B cell (primary cell): ENCODE measurements at regions not wholly inside any gene's neighbourhood (a gene's known extent, or its start where the extent isn't known, plus 50 kb on each side); places are given as distances from the start of the nearest gene placed in this dataset.

Source experiments
- ATAC-seq: fragments of 200-7000 bp; cut with Tn5 transposase; one replicate; pipeline ENCODE4 v1.10.0; 2021; ENCODE audit warnings: low read depth, mild to moderate bottlenecking, moderate number of reproducible peaks, moderate library complexity
- CTCF ChIA-PET: fragments of 350-600 bp; sonication (Branson Sonifier 250); formaldehyde crosslinking; loops from one replicate; lab custom pipeline; 2021; ENCODE audit warnings: antibody characterized with exemption, inconsistent platforms; lab: Charles Lee
- POLR2A ChIA-PET: fragments of 350-600 bp; sonication (Branson Sonifier 250); formaldehyde crosslinking; loops from one replicate; lab custom pipeline; 2021; ENCODE audit warnings: antibody characterized with exemption; lab: Charles Lee
- DNase-seq: peaks from one replicate; pipeline ENCODE4 v3.0.0; 2013
- H2AFZ ChIP-seq: 2 replicates; pipeline ENCODE4 v1.6.1; 2012; ENCODE audit warnings: mild to moderate bottlenecking, low read depth, low read length; ENCODE audit not compliant: insufficient read depth, poor library complexity, severe bottlenecking
- H3K27ac ChIP-seq, 2 donors: 1 replicate in 1 of 2; 2 replicates in 1 of 2; pipeline ENCODE4 v1.5.1; 2012 to 2013; ENCODE audit warnings: low read length in 2 of 2, mild to moderate bottlenecking in 2 of 2, moderate library complexity in 1 of 2
- H3K27me3 ChIP-seq, 4 experiments: fragments of 200-600 bp in 1 of 4; sonication (generic) in 1 of 4; replicated peaks in 1 of 4; 1 replicate in 2 of 4; 2 replicates in 2 of 4; pipeline versions ENCODE4 v1.6.1 to v1.7.0; 2013 to 2016; ENCODE audit warnings: low read length in 3 of 4, mild to moderate bottlenecking in 2 of 4, mixed read lengths in 1 of 4, moderate library complexity in 1 of 4; ENCODE audit not compliant: insufficient read depth in 4 of 4, control insufficient read depth in 3 of 4; ENCODE audit errors: control extremely low read depth in 1 of 4
- H3K36me3 ChIP-seq, 2 experiments: replicated peaks in 1 of 2; 1 replicate in 1 of 2; 2 replicates in 1 of 2; pipeline versions ENCODE4 v1.6.1 to v1.7.1; 2013; ENCODE audit warnings: low read length in 1 of 2; ENCODE audit not compliant: insufficient read depth in 2 of 2, control insufficient read depth in 1 of 2; ENCODE audit errors: control extremely low read depth in 1 of 2, extremely low read depth in 1 of 2
- H3K4me1 ChIP-seq, 2 donors: fragments of 200-600 bp in 1 of 2; sonication (generic) in 1 of 2; 1 replicate in 1 of 2; 2 replicates in 1 of 2; pipeline versions ENCODE4 v1.5.1 to v1.6.1; 2013 to 2017; ENCODE audit warnings: low read length in 2 of 2; ENCODE audit not compliant: control insufficient read depth in 2 of 2, insufficient read depth in 2 of 2
- H3K4me2 ChIP-seq: replicated peaks from 2 replicates; pipeline ENCODE3; 2012; ENCODE audit warnings: mild to moderate bottlenecking, low read depth, low read length; ENCODE audit not compliant: poor library complexity, severe bottlenecking
- H3K4me3 ChIP-seq, 5 experiments: fragments of 200-600 bp in 1 of 5; sonication (generic) in 1 of 5; 1 replicate in 3 of 5; 2 replicates in 2 of 5; pipeline versions ENCODE4 v1.5.1 to v1.7.0; 2011 to 2016; ENCODE audit warnings: low read length in 4 of 5, mild to moderate bottlenecking in 4 of 5, low read depth in 2 of 5, control low read depth in 1 of 5, moderate library complexity in 1 of 5; ENCODE audit not compliant: insufficient read depth in 1 of 5; ENCODE audit errors: control extremely low read depth in 1 of 5, extremely low read depth in 1 of 5
- H3K79me2 ChIP-seq: fragments of 200-600 bp; sonication (generic); one replicate; pipeline ENCODE4 v1.6.0; 2016; ENCODE audit warnings: low read length; ENCODE audit not compliant: control insufficient read depth, insufficient read depth
- H3K9ac ChIP-seq: fragments of 200-600 bp; sonication (generic); 2 replicates; pipeline ENCODE4 v1.6.1; 2017; ENCODE audit warnings: mild to moderate bottlenecking, low read length, moderate library complexity
- H3K9me3 ChIP-seq, 3 donors: one replicate each; pipeline versions ENCODE4 v1.6.1 to v1.7.1; 2013; ENCODE audit warnings: low read length in 2 of 3; ENCODE audit not compliant: control insufficient read depth in 2 of 3, insufficient read depth in 1 of 3; ENCODE audit errors: control extremely low read depth in 1 of 3
- H4K20me1 ChIP-seq: 2 replicates; pipeline ENCODE4 v1.6.0; 2012; ENCODE audit warnings: mild to moderate bottlenecking, low read length; ENCODE audit not compliant: insufficient read depth, control insufficient read depth, poor library complexity, severe bottlenecking
- H3K27ac Mint-ChIP-seq: one replicate; pipeline ENCODE4 v1.8.0; 2021; ENCODE audit warnings: mixed read lengths
- H3K27me3 Mint-ChIP-seq: one replicate; pipeline ENCODE4 v1.8.0; 2021; ENCODE audit warnings: mixed read lengths
- H3K4me1 Mint-ChIP-seq: one replicate; pipeline ENCODE4 v1.8.0; 2021; ENCODE audit warnings: mixed read lengths
- H3K4me3 Mint-ChIP-seq: one replicate; pipeline ENCODE4 v1.8.0; 2021; ENCODE audit warnings: mixed read lengths
- H3K9me3 Mint-ChIP-seq: one replicate; pipeline ENCODE4 v1.8.0; 2022; ENCODE audit warnings: mixed read lengths; ENCODE audit not compliant: insufficient read depth
- CTCF ChIP-seq: fragments of 200-600 bp; IDR thresholded peaks from one replicate; pipeline ENCODE4 v1.8.0; 2022; ENCODE audit warnings: antibody characterized with exemption, mild to moderate bottlenecking
- EZH2 ChIP-seq: IDR thresholded peaks from 2 replicates; pipeline ENCODE4 v1.6.1; 2012; ENCODE audit warnings: borderline replicate concordance, low read depth, mild to moderate bottlenecking, moderate library complexity, low read length; ENCODE audit not compliant: insufficient read depth, poor library complexity, severe bottlenecking
- WGBS: methylation state at CpG from one replicate; pipeline ENCODE4 v1.1.5; 2013; ENCODE audit warnings: missing lambda C conversion rate; ENCODE audit not compliant: insufficient coverage; 5-methylcytosine and 5-hydroxymethylcytosine counted together
- intact Hi-C: fragments of 100-400 bp; cut with micrococcal nuclease; formaldehyde crosslinking; loops from one replicate; pipeline ENCODE4 v1.10.0; 2022

- ChIA-PET POLR2A (no interaction called here), CTCF (no interaction called here)
- H4K20me1 ChIP-seq: no peaks in the 10 kb centered on the region
- no peaks in the 10 kb centered on the region for H3K36me3 ChIP-seq
- H3K4me1 ChIP-seq: no peaks in the 10 kb centered on the region
- WGBS: 100% methylated on average over 1 of the region's 3 CpGs
- no peak overlapping the region for H3K27ac ChIP-seq
- H3K4me3 ChIP-seq: no peak overlapping the region
- intact Hi-C loops: no loop called here
- no peak overlapping the region for H3K4me2 ChIP-seq
- TF ChIP-seq CTCF: no peak
- TF ChIP-seq EZH2: no peak
- Mint-ChIP-seq H3K27me3 (no peaks in the 10 kb centered on the region), H3K9me3 (peaks cover 3% of the 10 kb centered on the region), H3K4me3 (no peak overlapping the region), H3K4me1 (no peaks in the 10 kb centered on the region), H3K27ac (no peak overlapping the region)
- H2AFZ ChIP-seq: no peak overlapping the region
- DNase-seq (no peak), ATAC-seq (no peak)
- no peaks in the 10 kb centered on the region for H3K27me3 ChIP-seq
- no peaks in the 10 kb centered on the region for H3K79me2 ChIP-seq
- H3K9ac ChIP-seq: no peak overlapping the region
- peaks cover 0 to 2% (median 0%) of the 10 kb centered on the region in 3 donors for H3K9me3 ChIP-seq
Measured at GRCh38 chr14:25887251-25887878, 710.5 kb downstream of the NOVA1 start.

- no peaks in the 10 kb centered on the region for H3K27me3 ChIP-seq
- H3K4me3 Mint-ChIP-seq: no peak overlapping the region
- ATAC-seq (no peak), DNase-seq (no peak)
- no CpG with 5 or more reads among the region's 1 CpG for WGBS
- H3K9me3 Mint-ChIP-seq: peaks cover 3% of the 10 kb centered on the region
- H3K4me2 ChIP-seq: no peak overlapping the region
- H2AFZ ChIP-seq: no peak overlapping the region
- no peak overlapping the region for H3K27ac Mint-ChIP-seq
- intact Hi-C loops: no loop called here
- peaks cover 0 to 2% (median 0%) of the 10 kb centered on the region in 3 donors for H3K9me3 ChIP-seq
- H3K79me2 ChIP-seq: no peaks in the 10 kb centered on the region
- no peaks in the 10 kb centered on the region for H3K4me1 ChIP-seq
- no peaks in the 10 kb centered on the region for H3K36me3 ChIP-seq
- TF ChIP-seq CTCF (no peak), EZH2 (no peak)
- no peaks in the 10 kb centered on the region for H4K20me1 ChIP-seq
- no peaks in the 10 kb centered on the region for H3K27me3 Mint-ChIP-seq
- ChIA-PET POLR2A (no interaction called here), CTCF (no interaction called here)
- H3K27ac ChIP-seq: no peak overlapping the region
- H3K4me3 ChIP-seq: no peak overlapping the region
- no peak overlapping the region for H3K9ac ChIP-seq
- H3K4me1 Mint-ChIP-seq: no peaks in the 10 kb centered on the region
Measured at GRCh38 chr14:25884657-25885056, 713.2 kb downstream of the NOVA1 start.
